HL-60 (cell line): ENCODE measurements at regions not wholly inside any gene's neighbourhood (a gene's known extent, or its start where the extent isn't known, plus 50 kb on each side); places are given as distances from the start of the nearest gene placed in this dataset.

ENCODE experiments used
- CTCF ChIP-seq: IDR thresholded peaks from one replicate; pipeline ENCODE4 v1.5.1; 2011; ENCODE audit warnings: low read length, control low read depth, inconsistent platforms; ENCODE audit not compliant: insufficient read depth
- POLR2AphosphoS5 ChIP-seq: IDR thresholded peaks from 2 replicates; pipeline ENCODE4 v1.6.1; 2012; ENCODE audit warnings: low read depth
- SPI1 ChIP-seq: IDR thresholded peaks from 2 replicates; pipeline ENCODE4 v1.6.1; 2012; ENCODE audit warnings: low read depth, mild to moderate bottlenecking, borderline replicate concordance

- TF ChIP-seq CTCF (no peak), POLR2AphosphoS5 (no peak), SPI1 (no peak)
Observed at GRCh38 chr3:94372026-94372425, 309.2 kb downstream of the NSUN3 start.
